ENCODE measurements at regions not wholly inside any gene's neighbourhood (a gene's known extent, or its start where the extent isn't known, plus 50 kb on each side); places are given as distances from the start of the nearest gene placed in this dataset.

DNA sequence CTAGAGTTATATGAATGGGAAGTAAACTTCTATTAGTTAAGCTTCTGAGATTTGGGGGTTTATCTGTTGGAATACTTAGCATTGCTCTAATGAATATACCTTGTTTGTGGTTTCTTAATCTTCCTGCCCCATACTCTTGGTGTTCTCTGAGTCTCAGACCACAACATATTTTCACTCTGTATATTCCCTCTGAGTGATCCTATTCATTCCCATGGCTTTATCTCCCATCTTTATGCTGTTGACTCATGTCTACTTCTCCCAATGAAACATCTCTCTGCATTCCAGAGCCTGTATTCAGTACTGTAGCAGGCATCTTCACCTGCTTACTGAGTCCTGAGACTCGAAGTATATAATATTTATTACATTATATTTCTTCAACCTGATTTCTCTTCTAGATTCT lies 283.7 kb upstream of the MAP3K7 start:
- Histone ChIP-seq H3K9me3 (ENCODE audit: control insufficient read depth in 4 of 4, low read length in 3 of 4) (no peaks in the 10 kb centered on the region), H3K4me1 (ENCODE audit: control insufficient read depth in 4 of 4, insufficient read depth in 4 of 4, low read length in 3 of 4) (no peaks in the 10 kb centered on the region), H3K27me3 (ENCODE audit: control insufficient read depth in 4 of 4, insufficient read depth in 4 of 4, low read length in 3 of 4) (no peaks in the 10 kb centered on the region), H3K4me3 (ENCODE audit: low read depth in 1 of 3, low read length in 3 of 3) (no peak overlapping the region), H3K9ac (ENCODE audit: low read depth in 1 of 2, low read length in 2 of 2) (no peak overlapping the region), H3K36me3 (ENCODE audit: control insufficient read depth in 4 of 4, insufficient read depth in 3 of 4, low read depth in 1 of 4, low read length in 3 of 4) (no peaks in the 10 kb centered on the region), H3K27ac (ENCODE audit: low read depth in 1 of 2, low read length in 2 of 2) (no peak overlapping the region)
- 60% methylated on average over 1 of the region's 1 CpG for WGBS
- DNase-seq (ENCODE audit: low spot score), result no peak
- TF ChIP-seq SP1 (IDR thresholded peaks at IDR 0.05), result no peak

DNA sequence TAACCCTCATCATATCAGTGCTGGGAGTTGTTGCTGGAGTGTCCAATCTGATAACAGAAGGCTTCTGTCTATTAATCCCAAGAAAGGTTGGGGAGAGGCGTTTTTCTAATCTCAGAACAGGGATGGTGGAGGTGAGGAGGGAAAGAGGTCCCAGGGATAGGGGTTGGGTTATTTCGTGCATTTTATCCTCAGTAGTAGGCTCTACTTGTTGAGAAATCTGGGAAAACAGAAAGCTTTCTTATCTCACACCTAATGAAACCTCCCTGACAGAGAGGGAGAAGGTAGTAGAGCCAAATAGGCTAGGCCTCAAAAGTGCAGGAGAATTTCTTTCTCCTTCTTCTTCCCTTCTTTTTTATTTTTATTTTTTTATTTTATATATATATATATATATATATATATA lies 281.8 kb upstream of the MAP3K7 start:
- no peak for TF ChIP-seq TAF1 (conservative IDR thresholded peaks at IDR 0.05)
- TF ChIP-seq HNF4A (conservative IDR thresholded peaks at IDR 0.05), result no peak
- TF ChIP-seq FOXA2 (IDR thresholded peaks at IDR 0.05), result no peak
- TF ChIP-seq, protein P1, sequence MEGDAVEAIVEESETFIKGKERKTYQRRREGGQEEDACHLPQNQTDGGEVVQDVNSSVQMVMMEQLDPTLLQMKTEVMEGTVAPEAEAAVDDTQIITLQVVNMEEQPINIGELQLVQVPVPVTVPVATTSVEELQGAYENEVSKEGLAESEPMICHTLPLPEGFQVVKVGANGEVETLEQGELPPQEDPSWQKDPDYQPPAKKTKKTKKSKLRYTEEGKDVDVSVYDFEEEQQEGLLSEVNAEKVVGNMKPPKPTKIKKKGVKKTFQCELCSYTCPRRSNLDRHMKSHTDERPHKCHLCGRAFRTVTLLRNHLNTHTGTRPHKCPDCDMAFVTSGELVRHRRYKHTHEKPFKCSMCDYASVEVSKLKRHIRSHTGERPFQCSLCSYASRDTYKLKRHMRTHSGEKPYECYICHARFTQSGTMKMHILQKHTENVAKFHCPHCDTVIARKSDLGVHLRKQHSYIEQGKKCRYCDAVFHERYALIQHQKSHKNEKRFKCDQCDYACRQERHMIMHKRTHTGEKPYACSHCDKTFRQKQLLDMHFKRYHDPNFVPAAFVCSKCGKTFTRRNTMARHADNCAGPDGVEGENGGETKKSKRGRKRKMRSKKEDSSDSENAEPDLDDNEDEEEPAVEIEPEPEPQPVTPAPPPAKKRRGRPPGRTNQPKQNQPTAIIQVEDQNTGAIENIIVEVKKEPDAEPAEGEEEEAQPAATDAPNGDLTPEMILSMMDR (IDR thresholded peaks at IDR 0.05; ENCODE audit: low read depth, low read length, missing input control), result no peak
- TF ChIP-seq, protein P2, sequence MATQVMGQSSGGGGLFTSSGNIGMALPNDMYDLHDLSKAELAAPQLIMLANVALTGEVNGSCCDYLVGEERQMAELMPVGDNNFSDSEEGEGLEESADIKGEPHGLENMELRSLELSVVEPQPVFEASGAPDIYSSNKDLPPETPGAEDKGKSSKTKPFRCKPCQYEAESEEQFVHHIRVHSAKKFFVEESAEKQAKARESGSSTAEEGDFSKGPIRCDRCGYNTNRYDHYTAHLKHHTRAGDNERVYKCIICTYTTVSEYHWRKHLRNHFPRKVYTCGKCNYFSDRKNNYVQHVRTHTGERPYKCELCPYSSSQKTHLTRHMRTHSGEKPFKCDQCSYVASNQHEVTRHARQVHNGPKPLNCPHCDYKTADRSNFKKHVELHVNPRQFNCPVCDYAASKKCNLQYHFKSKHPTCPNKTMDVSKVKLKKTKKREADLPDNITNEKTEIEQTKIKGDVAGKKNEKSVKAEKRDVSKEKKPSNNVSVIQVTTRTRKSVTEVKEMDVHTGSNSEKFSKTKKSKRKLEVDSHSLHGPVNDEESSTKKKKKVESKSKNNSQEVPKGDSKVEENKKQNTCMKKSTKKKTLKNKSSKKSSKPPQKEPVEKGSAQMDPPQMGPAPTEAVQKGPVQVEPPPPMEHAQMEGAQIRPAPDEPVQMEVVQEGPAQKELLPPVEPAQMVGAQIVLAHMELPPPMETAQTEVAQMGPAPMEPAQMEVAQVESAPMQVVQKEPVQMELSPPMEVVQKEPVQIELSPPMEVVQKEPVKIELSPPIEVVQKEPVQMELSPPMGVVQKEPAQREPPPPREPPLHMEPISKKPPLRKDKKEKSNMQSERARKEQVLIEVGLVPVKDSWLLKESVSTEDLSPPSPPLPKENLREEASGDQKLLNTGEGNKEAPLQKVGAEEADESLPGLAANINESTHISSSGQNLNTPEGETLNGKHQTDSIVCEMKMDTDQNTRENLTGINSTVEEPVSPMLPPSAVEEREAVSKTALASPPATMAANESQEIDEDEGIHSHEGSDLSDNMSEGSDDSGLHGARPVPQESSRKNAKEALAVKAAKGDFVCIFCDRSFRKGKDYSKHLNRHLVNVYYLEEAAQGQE (IDR thresholded peaks at IDR 0.05), result no peak
- no peak for TF ChIP-seq YY1 (IDR thresholded peaks at IDR 0.05)
- no peak for TF ChIP-seq RXRA (IDR thresholded peaks at IDR 0.05)
- no peak for TF ChIP-seq RAD21 (IDR thresholded peaks at IDR 0.05)
- TF ChIP-seq EGR1 (IDR thresholded peaks at IDR 0.05; ENCODE audit: low read depth in 2 of 2), result no peak
- no peak for TF ChIP-seq HNF4G (IDR thresholded peaks at IDR 0.05)
- no peak for TF ChIP-seq GABPA (IDR thresholded peaks at IDR 0.05 in 1 of 2, conservative IDR thresholded peaks at IDR 0.05 in 1 of 2)
- TF ChIP-seq JUND (IDR thresholded peaks at IDR 0.05), result no peak
- WGBS, result 47% methylated on average over 2 of the region's 2 CpGs
- Histone ChIP-seq H3K36me3 (ENCODE audit: control insufficient read depth in 4 of 4, insufficient read depth in 3 of 4, low read depth in 1 of 4, low read length in 3 of 4) (no peaks in the 10 kb centered on the region), H3K27ac (ENCODE audit: low read depth in 1 of 2, low read length in 2 of 2) (no peak overlapping the region), H3K4me3 (ENCODE audit: low read depth in 1 of 3, low read length in 3 of 3) (no peak overlapping the region), H3K9me3 (ENCODE audit: control insufficient read depth in 4 of 4, low read length in 3 of 4) (no peaks in the 10 kb centered on the region), H3K4me1 (ENCODE audit: control insufficient read depth in 4 of 4, insufficient read depth in 4 of 4, low read length in 3 of 4) (no peaks in the 10 kb centered on the region), H3K27me3 (ENCODE audit: control insufficient read depth in 4 of 4, insufficient read depth in 4 of 4, low read length in 3 of 4) (no peaks in the 10 kb centered on the region), H3K9ac (ENCODE audit: low read depth in 1 of 2, low read length in 2 of 2) (no peak overlapping the region)
- DNase-seq (ENCODE audit: low spot score), result no peak

DNA sequence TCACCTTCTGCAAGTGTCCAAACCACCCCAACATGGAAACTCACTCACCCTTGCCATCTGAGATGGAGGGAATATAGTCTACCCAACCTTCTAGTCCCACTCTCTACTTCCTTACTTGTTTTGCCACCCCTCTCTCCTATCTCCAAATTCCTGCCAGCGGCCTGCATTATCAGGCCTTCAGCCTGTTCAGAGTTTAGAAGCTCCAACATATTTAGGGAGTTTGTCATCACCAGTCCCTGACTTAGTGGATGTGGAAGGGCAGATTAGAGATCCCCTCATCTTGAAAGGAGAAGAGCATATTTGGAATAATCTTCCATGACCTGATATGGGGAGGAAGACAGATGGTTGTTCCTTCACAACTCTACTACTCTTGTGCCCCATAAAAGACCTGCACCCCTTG lies 281.4 kb upstream of the MAP3K7 start:
- H3K27ac ChIP-seq (ENCODE audit: low read depth in 1 of 2, low read length in 2 of 2), result no peak overlapping the region
- no peaks in the 10 kb centered on the region for H3K4me1 ChIP-seq (ENCODE audit: control insufficient read depth in 4 of 4, insufficient read depth in 4 of 4, low read length in 3 of 4)
- WGBS, result 75% methylated on average over 1 of the region's 1 CpG
- no peaks in the 10 kb centered on the region for H3K36me3 ChIP-seq (ENCODE audit: control insufficient read depth in 4 of 4, insufficient read depth in 3 of 4, low read depth in 1 of 4, low read length in 3 of 4)
- DNase-seq (ENCODE audit: low spot score), result no peak
- TF ChIP-seq JUND (IDR thresholded peaks at IDR 0.05) (no peak), ZBTB33 (IDR thresholded peaks at IDR 0.05) (no peak), GABPA (IDR thresholded peaks at IDR 0.05 in 1 of 2, conservative IDR thresholded peaks at IDR 0.05 in 1 of 2) (no peak)
- TF ChIP-seq, protein P1 (IDR thresholded peaks at IDR 0.05; ENCODE audit: low read depth, low read length, missing input control), result no peak
- TF ChIP-seq, protein P2 (IDR thresholded peaks at IDR 0.05), result no peak
- H3K9me3 ChIP-seq (ENCODE audit: control insufficient read depth in 4 of 4, low read length in 3 of 4), result no peaks in the 10 kb centered on the region
- no peak overlapping the region for H3K9ac ChIP-seq (ENCODE audit: low read depth in 1 of 2, low read length in 2 of 2)
- no peaks in the 10 kb centered on the region for H3K27me3 ChIP-seq (ENCODE audit: control insufficient read depth in 4 of 4, insufficient read depth in 4 of 4, low read length in 3 of 4)
- no peak overlapping the region for H3K4me3 ChIP-seq (ENCODE audit: low read depth in 1 of 3, low read length in 3 of 3)

Measured in liver (tissue), 8 donors.